Bronchial epithelial cell (primary cell): ENCODE measurements at regions not wholly inside any gene's neighbourhood (a gene's known extent, or its start where the extent isn't known, plus 50 kb on each side); places are given as distances from the start of the nearest gene placed in this dataset.

Source experiments
- DNase-seq: peaks from one replicate; pipeline ENCODE4 v3.0.0-alpha.2; 2010; ENCODE audit warnings: low read depth
- FAIRE-seq: peaks from 2 replicates; lab custom pipeline; 2011; peaks lifted over from hg19 to GRCh38; lab: Jason Lieb, UNC
- H3K27me3 ChIP-seq: 2 replicates; pipeline ENCODE4 v1.5.1; 2011; ENCODE audit warnings: low read length; ENCODE audit not compliant: control insufficient read depth, insufficient read depth
- H3K36me3 ChIP-seq: 2 replicates; pipeline ENCODE4 v1.5.1; 2011; ENCODE audit warnings: low read length; ENCODE audit not compliant: control insufficient read depth, insufficient read depth
- H3K4me3 ChIP-seq: 2 replicates; pipeline ENCODE4 v1.5.1; 2011; ENCODE audit warnings: mild to moderate bottlenecking, low read depth, low read length, control low read depth
- TF ChIP-seq, protein P1 (sequence below): IDR thresholded peaks from 2 replicates; pipeline ENCODE4 v1.5.1; 2011; ENCODE audit warnings: mild to moderate bottlenecking, moderate library complexity, low read length, control low read depth, inconsistent platforms; ENCODE audit not compliant: insufficient read depth, severe bottlenecking

- no peak for FAIRE-seq
- no peaks in the 10 kb centered on the region for H3K27me3 ChIP-seq
- H3K4me3 ChIP-seq = no peak overlapping the region
- no peaks in the 10 kb centered on the region for H3K36me3 ChIP-seq
- no peak for DNase-seq
- TF ChIP-seq, protein P1, sequence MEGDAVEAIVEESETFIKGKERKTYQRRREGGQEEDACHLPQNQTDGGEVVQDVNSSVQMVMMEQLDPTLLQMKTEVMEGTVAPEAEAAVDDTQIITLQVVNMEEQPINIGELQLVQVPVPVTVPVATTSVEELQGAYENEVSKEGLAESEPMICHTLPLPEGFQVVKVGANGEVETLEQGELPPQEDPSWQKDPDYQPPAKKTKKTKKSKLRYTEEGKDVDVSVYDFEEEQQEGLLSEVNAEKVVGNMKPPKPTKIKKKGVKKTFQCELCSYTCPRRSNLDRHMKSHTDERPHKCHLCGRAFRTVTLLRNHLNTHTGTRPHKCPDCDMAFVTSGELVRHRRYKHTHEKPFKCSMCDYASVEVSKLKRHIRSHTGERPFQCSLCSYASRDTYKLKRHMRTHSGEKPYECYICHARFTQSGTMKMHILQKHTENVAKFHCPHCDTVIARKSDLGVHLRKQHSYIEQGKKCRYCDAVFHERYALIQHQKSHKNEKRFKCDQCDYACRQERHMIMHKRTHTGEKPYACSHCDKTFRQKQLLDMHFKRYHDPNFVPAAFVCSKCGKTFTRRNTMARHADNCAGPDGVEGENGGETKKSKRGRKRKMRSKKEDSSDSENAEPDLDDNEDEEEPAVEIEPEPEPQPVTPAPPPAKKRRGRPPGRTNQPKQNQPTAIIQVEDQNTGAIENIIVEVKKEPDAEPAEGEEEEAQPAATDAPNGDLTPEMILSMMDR = no peak
These were observed 344.8 kb upstream of the RPS23 start for GRCh38 chr5:82622711-82623514.

DNA sequence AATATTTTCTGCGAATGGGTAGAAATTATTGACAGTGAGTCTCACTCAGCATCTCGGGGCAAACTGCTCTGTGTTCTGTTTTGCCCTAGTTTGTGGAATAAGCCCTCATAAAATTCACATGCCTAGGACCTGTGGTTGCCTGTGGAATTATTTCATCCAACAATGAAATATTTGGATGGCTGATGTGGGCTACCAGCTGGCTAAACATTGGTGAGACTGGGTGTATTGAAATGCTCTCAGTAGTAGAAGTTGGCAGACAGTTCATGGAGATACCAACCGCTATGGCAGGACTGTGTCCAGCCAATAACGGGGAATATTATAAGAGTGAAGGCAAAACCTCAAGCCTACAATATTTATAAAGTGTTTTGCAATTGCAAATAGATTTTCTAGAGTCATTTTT is 344.1 kb upstream of the RPS23 start:
- FAIRE-seq = no peak
- H3K4me3 ChIP-seq = no peak overlapping the region
- H3K36me3 ChIP-seq = no peaks in the 10 kb centered on the region
- H3K27me3 ChIP-seq = no peaks in the 10 kb centered on the region
- DNase-seq = no peak
- TF ChIP-seq, protein P1 = no peak

- TF ChIP-seq, protein P1 = no peak
- Histone ChIP-seq H3K36me3 (no peaks in the 10 kb centered on the region), H3K4me3 (no peak overlapping the region), H3K27me3 (no peaks in the 10 kb centered on the region)
- FAIRE-seq = no peak
- no peak for DNase-seq
These were observed 342.9 kb upstream of the RPS23 start for GRCh38 chr5:82620957-82621600.

- Histone ChIP-seq H3K36me3 (no peaks in the 10 kb centered on the region), H3K4me3 (no peak overlapping the region), H3K27me3 (no peaks in the 10 kb centered on the region)
- no peak for DNase-seq
- TF ChIP-seq, protein P1 = no peak
- no peak for FAIRE-seq
These were observed 340.9 kb upstream of the RPS23 start for GRCh38 chr5:82619097-82619496.

- Histone ChIP-seq H3K27me3 (no peaks in the 10 kb centered on the region), H3K36me3 (no peaks in the 10 kb centered on the region), H3K4me3 (no peak overlapping the region)
- no peak for DNase-seq
- TF ChIP-seq, protein P1 = no peak
- no peak for FAIRE-seq
These were observed 336.6 kb upstream of the RPS23 start for GRCh38 chr5:82614706-82615105.
